HEK293 (cell line): ENCODE measurements at regions not wholly inside any gene's neighbourhood (a gene's known extent, or its start where the extent isn't known, plus 50 kb on each side); places are given as distances from the start of the nearest gene placed in this dataset.

Experiments used
- CTCF ChIA-PET: fragments of 350-600 bp; formaldehyde crosslinking; extraction: SDS; loops from one replicate; lab custom pipeline; 2021; ENCODE audit warnings: antibody characterized with exemption; lab: Yijun Ruan, JAX
- POLR2A ChIA-PET: fragments of 300-600 bp; formaldehyde crosslinking; extraction: SDS; loops from one replicate; lab custom pipeline; 2020; ENCODE audit warnings: antibody characterized with exemption, inconsistent platforms; lab: Yijun Ruan, JAX
- H3K27ac ChIP-seq: fragments of 200-500 bp; sonication (Bioruptor generic); 2 replicates; pipeline ENCODE4 v1.5.1; 2014; ENCODE audit warnings: low read depth, low read length, control low read depth, inconsistent platforms; ENCODE audit errors: extremely low read depth
- H3K36me3 ChIP-seq, 2 experiments: fragments of 200-500 bp in 1 of 2; sonication (Bioruptor generic) in 1 of 2; 1 replicate in 1 of 2; 2 replicates in 1 of 2; pipeline ENCODE4 v1.5.1; 2014 to 2017; ENCODE audit warnings: inconsistent platforms in 2 of 2, low read length in 2 of 2; ENCODE audit not compliant: control insufficient read depth in 2 of 2, insufficient read depth in 1 of 2
- H3K4me1 ChIP-seq: fragments of 200-500 bp; sonication (Bioruptor generic); 2 replicates; pipeline ENCODE4 v1.5.1; 2014; ENCODE audit warnings: mild to moderate bottlenecking, low read length, inconsistent platforms; ENCODE audit not compliant: control insufficient read depth, insufficient read depth
- H3K4me3 ChIP-seq: 2 replicates; pipeline ENCODE4 v1.5.1; 2011; ENCODE audit warnings: low read depth, mild to moderate bottlenecking, control low read depth, low read length, moderate library complexity
- H3K9me3 ChIP-seq: fragments of 200-500 bp; sonication (Bioruptor generic); 2 replicates; pipeline ENCODE4 v1.5.1; 2014; ENCODE audit warnings: low read depth, low read length, inconsistent platforms; ENCODE audit not compliant: control insufficient read depth, insufficient read depth
- FEZF1 ChIP-seq: fragments of 450-650 bp; formaldehyde crosslinking; IDR thresholded peaks from 2 replicates; pipeline ENCODE4 v1.5.1; 2016; ENCODE audit warnings: missing biosample characterization, missing genetic modification characterization
- GLI4 ChIP-seq: fragments of 450-650 bp; formaldehyde crosslinking; IDR thresholded peaks from 2 replicates; pipeline ENCODE4 v1.5.1; 2016; ENCODE audit warnings: missing biosample characterization, missing genetic modification characterization
- GLIS1 ChIP-seq: fragments of 450-650 bp; formaldehyde crosslinking; IDR thresholded peaks from 2 replicates; pipeline ENCODE4 v1.5.1; 2016; ENCODE audit warnings: missing biosample characterization, missing genetic modification characterization
- GLIS2 ChIP-seq: fragments of 450-650 bp; formaldehyde crosslinking; IDR thresholded peaks from 2 replicates; pipeline ENCODE4 v1.5.1; 2016; ENCODE audit warnings: missing biosample characterization, missing genetic modification characterization
- KLF1 ChIP-seq: fragments of 450-650 bp; formaldehyde crosslinking; IDR thresholded peaks from 2 replicates; pipeline ENCODE4 v1.5.1; 2016; ENCODE audit warnings: missing biosample characterization, missing genetic modification characterization
- MEIS1 ChIP-seq: sonication (generic); formaldehyde crosslinking; IDR thresholded peaks from 2 replicates; pipeline ENCODE4 v1.8.1; 2022; ENCODE audit warnings: missing genetic modification reagents, mild to moderate bottlenecking, borderline replicate concordance
- OSR2 ChIP-seq: fragments of 450-650 bp; formaldehyde crosslinking; IDR thresholded peaks from 2 replicates; pipeline ENCODE4 v1.5.1; 2016; ENCODE audit warnings: missing biosample characterization, missing genetic modification characterization
- PRDM1 ChIP-seq: fragments of 450-650 bp; formaldehyde crosslinking; IDR thresholded peaks from 2 replicates; pipeline ENCODE4; 2016; ENCODE audit warnings: missing biosample characterization, missing genetic modification characterization
- SCRT2 ChIP-seq: fragments of 450-650 bp; formaldehyde crosslinking; IDR thresholded peaks from 2 replicates; pipeline ENCODE4 v1.5.1; 2016; ENCODE audit warnings: missing biosample characterization, missing genetic modification characterization
- SP3 ChIP-seq: fragments of 450-650 bp; formaldehyde crosslinking; IDR thresholded peaks from 2 replicates; pipeline ENCODE4 v1.5.1; 2016; ENCODE audit warnings: missing biosample characterization, missing genetic modification characterization
- ZBTB1 ChIP-seq: fragments of 450-650 bp; formaldehyde crosslinking; IDR thresholded peaks from 2 replicates; pipeline ENCODE4 v1.5.1; 2016; ENCODE audit warnings: missing biosample characterization, missing genetic modification characterization
- ZBTB17 ChIP-seq: fragments of 450-650 bp; formaldehyde crosslinking; IDR thresholded peaks from 2 replicates; pipeline ENCODE4 v1.5.1; 2016; ENCODE audit warnings: missing biosample characterization, missing genetic modification characterization
- ZBTB48 ChIP-seq: fragments of 450-650 bp; formaldehyde crosslinking; IDR thresholded peaks from 2 replicates; pipeline ENCODE4 v1.5.1; 2016; ENCODE audit warnings: missing biosample characterization, missing genetic modification characterization
- ZFP3 ChIP-seq: fragments of 450-650 bp; formaldehyde crosslinking; IDR thresholded peaks from 2 replicates; pipeline ENCODE4 v1.5.1; 2016; ENCODE audit warnings: low read depth, missing biosample characterization, missing genetic modification characterization
- ZNF202 ChIP-seq: fragments of 450-650 bp; formaldehyde crosslinking; IDR thresholded peaks from 2 replicates; pipeline ENCODE4 v1.5.1; 2016; ENCODE audit warnings: missing biosample characterization, missing genetic modification characterization, borderline replicate concordance
- ZNF211 ChIP-seq: fragments of 450-650 bp; formaldehyde crosslinking; IDR thresholded peaks from 2 replicates; pipeline ENCODE4 v1.5.1; 2016; ENCODE audit warnings: low read depth, missing biosample characterization, missing genetic modification characterization
- ZNF221 ChIP-seq: fragments of 450-650 bp; formaldehyde crosslinking; IDR thresholded peaks from 2 replicates; pipeline ENCODE4 v1.5.1; 2017; ENCODE audit warnings: missing biosample characterization, missing genetic modification characterization, borderline replicate concordance
- ZNF394 ChIP-seq: fragments of 450-650 bp; formaldehyde crosslinking; IDR thresholded peaks from 2 replicates; pipeline ENCODE4 v1.5.1; 2016; ENCODE audit warnings: missing biosample characterization, missing genetic modification characterization, mild to moderate bottlenecking, moderate library complexity, borderline replicate concordance
- ZNF596 ChIP-seq: fragments of 450-650 bp; IDR thresholded peaks from 2 replicates; pipeline ENCODE4 v1.5.0; 2018; ENCODE audit warnings: missing biosample characterization, mild to moderate bottlenecking, missing genetic modification characterization, moderate library complexity
- ZNF660 ChIP-seq: fragments of 450-650 bp; IDR thresholded peaks from 2 replicates; pipeline ENCODE4 v1.5.1; 2018; ENCODE audit warnings: missing biosample characterization, mild to moderate bottlenecking, missing genetic modification characterization
- ZNF677 ChIP-seq: fragments of 450-650 bp; IDR thresholded peaks from 2 replicates; pipeline ENCODE4 v1.5.0; 2018; ENCODE audit warnings: missing biosample characterization, mild to moderate bottlenecking, missing genetic modification characterization, moderate library complexity
- ZNF791 ChIP-seq: fragments of 450-650 bp; formaldehyde crosslinking; IDR thresholded peaks from 2 replicates; pipeline ENCODE4 v1.5.1; 2016; ENCODE audit warnings: missing biosample characterization, missing genetic modification characterization
- TF ChIP-seq, protein P1 (sequence below): fragments of 450-650 bp; IDR thresholded peaks from 2 replicates; pipeline ENCODE4 v1.5.1; 2018; ENCODE audit warnings: missing biosample characterization, mild to moderate bottlenecking, missing genetic modification characterization
- TF ChIP-seq, protein P2 (sequence below): fragments of 450-650 bp; formaldehyde crosslinking; IDR thresholded peaks from 2 replicates; pipeline ENCODE4 v1.5.1; 2016; ENCODE audit warnings: missing biosample characterization, missing genetic modification characterization
- TF ChIP-seq, protein P3 (sequence below): fragments of 450-650 bp; formaldehyde crosslinking; IDR thresholded peaks from 2 replicates; pipeline ENCODE4 v1.5.1; 2016; ENCODE audit warnings: missing biosample characterization, missing genetic modification characterization

DNA sequence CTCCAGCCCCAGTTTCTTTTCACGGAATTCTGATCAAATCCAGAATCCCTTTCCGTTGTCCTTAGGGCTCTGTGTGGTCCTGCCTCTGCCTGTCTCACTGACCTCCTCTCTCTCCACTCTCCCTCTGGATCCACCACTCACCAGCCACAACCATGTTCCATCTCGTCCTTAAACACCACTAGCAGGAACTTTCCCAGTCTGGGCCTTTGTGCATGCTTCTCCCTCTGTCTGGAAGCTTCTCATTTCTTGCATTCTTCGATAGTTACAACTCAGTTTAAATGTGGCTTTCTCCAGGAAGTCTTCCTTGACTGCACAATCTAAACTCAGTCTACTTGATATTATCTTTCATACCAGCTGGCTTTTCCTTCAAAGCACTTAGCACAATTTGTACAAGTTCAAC, 117.7 kb upstream of the MSX2 start (continued):
- TF ChIP-seq, protein P1, sequence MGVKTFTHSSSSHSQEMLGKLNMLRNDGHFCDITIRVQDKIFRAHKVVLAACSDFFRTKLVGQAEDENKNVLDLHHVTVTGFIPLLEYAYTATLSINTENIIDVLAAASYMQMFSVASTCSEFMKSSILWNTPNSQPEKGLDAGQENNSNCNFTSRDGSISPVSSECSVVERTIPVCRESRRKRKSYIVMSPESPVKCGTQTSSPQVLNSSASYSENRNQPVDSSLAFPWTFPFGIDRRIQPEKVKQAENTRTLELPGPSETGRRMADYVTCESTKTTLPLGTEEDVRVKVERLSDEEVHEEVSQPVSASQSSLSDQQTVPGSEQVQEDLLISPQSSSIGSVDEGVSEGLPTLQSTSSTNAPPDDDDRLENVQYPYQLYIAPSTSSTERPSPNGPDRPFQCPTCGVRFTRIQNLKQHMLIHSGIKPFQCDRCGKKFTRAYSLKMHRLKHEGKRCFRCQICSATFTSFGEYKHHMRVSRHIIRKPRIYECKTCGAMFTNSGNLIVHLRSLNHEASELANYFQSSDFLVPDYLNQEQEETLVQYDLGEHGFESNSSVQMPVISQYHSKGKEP = no peak
- peak; percentile 44; the same call in 1 of the 2 replicates for TF ChIP-seq ZNF394 (tag by site-specific recombination)
- peak; percentile 42; the same call in 1 of the 2 replicates for TF ChIP-seq PRDM1 (tag by site-specific recombination)

DNA sequence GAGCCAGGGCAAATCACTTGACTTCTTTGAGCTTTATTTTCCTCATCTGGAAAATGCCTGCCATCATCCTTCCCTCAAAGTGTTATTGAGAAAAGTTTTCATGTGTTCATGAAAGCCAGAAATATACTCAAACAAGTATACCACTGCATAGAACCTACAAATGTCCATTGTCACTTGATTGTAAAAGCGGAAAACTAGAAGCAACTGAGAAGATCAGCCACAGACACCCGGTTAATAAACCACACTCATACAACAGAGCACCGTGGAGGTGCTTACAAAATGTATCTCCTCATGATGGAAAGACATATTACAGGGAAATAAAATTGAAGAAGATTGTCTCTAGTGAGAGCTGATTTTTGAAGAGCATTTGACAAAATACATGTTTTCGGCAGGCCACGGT, 117.2 kb upstream of the MSX2 start:
- Histone ChIP-seq H3K4me3 (no peak overlapping the region), H3K36me3 (no peaks in the 10 kb centered on the region), H3K9me3 (no peaks in the 10 kb centered on the region), H3K4me1 (peaks cover 8% of the 10 kb centered on the region)
- POLR2A ChIA-PET = no interaction called here
- TF ChIP-seq ZNF677 (peak; percentile 93), ZNF221 (tag by site-specific recombination) (no peak), SP3 (tag by site-specific recombination) (no peak), ZNF202 (tag by site-specific recombination) (no peak), ZFP3 (no peak), ZBTB1 (tag by site-specific recombination) (no peak), ZNF791 (tag by site-specific recombination) (no peak)
- TF ChIP-seq, protein P2, sequence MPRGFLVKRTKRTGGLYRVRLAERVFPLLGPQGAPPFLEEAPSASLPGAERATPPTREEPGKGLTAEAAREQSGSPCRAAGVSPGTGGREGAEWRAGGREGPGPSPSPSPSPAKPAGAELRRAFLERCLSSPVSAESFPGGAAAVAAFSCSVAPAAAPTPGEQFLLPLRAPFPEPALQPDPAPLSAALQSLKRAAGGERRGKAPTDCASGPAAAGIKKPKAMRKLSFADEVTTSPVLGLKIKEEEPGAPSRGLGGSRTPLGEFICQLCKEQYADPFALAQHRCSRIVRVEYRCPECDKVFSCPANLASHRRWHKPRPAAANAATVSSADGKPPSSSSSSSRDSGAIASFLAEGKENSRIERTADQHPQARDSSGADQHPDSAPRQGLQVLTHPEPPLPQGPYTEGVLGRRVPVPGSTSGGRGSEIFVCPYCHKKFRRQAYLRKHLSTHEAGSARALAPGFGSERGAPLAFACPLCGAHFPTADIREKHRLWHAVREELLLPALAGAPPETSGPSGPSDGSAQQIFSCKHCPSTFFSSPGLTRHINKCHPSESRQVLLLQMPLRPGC (tag by site-specific recombination) = no peak
- TF ChIP-seq, all 188 proteins: peak for 1
- CTCF ChIA-PET = no interaction called here
- H3K27ac ChIP-seq = no peak overlapping the region

DNA sequence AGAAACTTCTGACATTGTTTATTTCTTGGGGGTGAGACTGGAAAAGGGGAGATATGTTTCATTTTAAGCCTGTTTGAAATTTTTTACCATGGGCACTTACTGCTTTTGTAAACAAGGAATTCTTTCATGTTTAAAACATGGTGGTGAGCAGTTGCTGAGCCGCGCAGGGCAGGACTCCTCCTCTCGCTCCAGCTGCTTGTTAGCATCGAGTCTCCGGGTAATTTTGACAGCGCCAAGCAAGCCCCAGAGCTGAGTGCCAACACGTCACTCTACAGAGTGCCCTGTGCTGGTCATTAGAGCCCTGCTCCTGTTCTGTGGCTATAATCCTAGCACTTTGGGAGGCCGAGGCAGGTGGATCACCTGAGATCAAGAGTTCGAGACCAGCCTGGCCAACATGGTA, 116.5 kb upstream of the MSX2 start:
- POLR2A ChIA-PET = no interaction called here
- Histone ChIP-seq H3K4me1 (peaks cover 8% of the 10 kb centered on the region), H3K9me3 (no peaks in the 10 kb centered on the region), H3K27ac (no peak overlapping the region), H3K36me3 (no peaks in the 10 kb centered on the region), H3K4me3 (no peak overlapping the region)
- CTCF ChIA-PET = no interaction called here
- TF ChIP-seq ZNF211 (tag by site-specific recombination) (no peak), ZNF596 (no peak), SP3 (tag by site-specific recombination) (no peak), GLI4 (tag by site-specific recombination) (no peak), ZBTB48 (tag by site-specific recombination) (no peak)

DNA sequence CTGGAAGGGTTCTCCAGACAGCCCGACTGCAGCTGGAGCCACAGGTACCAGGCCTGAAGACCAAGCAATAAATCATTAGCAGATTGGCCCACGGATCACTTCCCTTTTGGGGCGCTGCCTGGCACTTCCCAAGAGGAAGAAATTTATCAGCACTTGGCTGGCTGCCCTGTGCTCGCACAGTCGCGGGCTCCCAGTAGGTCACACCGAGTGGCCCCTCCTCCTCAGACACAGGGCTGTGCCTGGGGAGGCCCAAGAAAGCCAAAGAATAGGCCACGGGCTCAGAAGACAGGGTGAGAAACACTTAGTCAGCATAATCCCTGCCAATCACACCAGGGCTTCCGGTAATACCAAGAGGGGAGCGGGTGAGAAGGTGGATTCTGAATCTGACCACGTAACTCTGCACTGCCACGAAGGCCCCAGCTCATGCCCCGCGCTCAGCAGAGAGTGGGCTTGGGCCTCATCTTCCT, 115.7 kb upstream of the MSX2 start:
- Histone ChIP-seq H3K4me3 (no peak overlapping the region), H3K4me1 (peaks cover 8% of the 10 kb centered on the region), H3K27ac (no peak overlapping the region), H3K36me3 (no peaks in the 10 kb centered on the region), H3K9me3 (no peaks in the 10 kb centered on the region)
- POLR2A ChIA-PET = no interaction called here
- CTCF ChIA-PET = no interaction called here
- TF ChIP-seq ZBTB17 (tag by site-specific recombination) = peak; percentile 55; the same call in 1 of the 2 replicates
- TF ChIP-seq, protein P3, sequence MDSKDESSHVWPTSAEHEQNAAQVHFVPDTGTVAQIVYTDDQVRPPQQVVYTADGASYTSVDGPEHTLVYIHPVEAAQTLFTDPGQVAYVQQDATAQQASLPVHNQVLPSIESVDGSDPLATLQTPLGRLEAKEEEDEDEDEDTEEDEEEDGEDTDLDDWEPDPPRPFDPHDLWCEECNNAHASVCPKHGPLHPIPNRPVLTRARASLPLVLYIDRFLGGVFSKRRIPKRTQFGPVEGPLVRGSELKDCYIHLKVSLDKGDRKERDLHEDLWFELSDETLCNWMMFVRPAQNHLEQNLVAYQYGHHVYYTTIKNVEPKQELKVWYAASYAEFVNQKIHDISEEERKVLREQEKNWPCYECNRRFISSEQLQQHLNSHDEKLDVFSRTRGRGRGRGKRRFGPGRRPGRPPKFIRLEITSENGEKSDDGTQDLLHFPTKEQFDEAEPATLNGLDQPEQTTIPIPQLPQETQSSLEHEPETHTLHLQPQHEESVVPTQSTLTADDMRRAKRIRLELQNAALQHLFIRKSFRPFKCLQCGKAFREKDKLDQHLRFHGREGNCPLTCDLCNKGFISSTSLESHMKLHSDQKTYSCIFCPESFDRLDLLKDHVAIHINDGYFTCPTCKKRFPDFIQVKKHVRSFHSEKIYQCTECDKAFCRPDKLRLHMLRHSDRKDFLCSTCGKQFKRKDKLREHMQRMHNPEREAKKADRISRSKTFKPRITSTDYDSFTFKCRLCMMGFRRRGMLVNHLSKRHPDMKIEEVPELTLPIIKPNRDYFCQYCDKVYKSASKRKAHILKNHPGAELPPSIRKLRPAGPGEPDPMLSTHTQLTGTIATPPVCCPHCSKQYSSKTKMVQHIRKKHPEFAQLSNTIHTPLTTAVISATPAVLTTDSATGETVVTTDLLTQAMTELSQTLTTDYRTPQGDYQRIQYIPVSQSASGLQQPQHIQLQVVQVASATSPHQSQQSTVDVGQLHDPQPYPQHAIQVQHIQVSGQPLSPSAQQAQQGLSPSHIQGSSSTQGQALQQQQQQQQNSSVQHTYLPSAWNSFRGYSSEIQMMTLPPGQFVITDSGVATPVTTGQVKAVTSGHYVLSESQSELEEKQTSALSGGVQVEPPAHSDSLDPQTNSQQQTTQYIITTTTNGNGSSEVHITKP (tag by site-specific recombination) = peak; percentile 61; the same call in 1 of the 2 replicates
- 0 out of 2 replicates have a peak, but pooled peaks have one; percentile 46 for TF ChIP-seq OSR2 (tag by site-specific recombination)
- TF ChIP-seq MEIS1 (CRISPR knock-in tag) = no peak
- TF ChIP-seq SCRT2 (tag by site-specific recombination) = peak; percentile 95
- peak; percentile 24; the same call in 1 of the 2 replicates for TF ChIP-seq FEZF1 (tag by site-specific recombination)
- TF ChIP-seq KLF1 (tag by site-specific recombination) = 0 out of 2 replicates have a peak, but pooled peaks have one; percentile 35
- peak; percentile 70 for TF ChIP-seq GLIS1 (tag by site-specific recombination)
- 0 out of 2 replicates have a peak, but pooled peaks have one; percentile 24 for TF ChIP-seq GLIS2 (tag by site-specific recombination)
- 0 out of 2 replicates have a peak, but pooled peaks have one; percentile 40 for TF ChIP-seq ZNF660 (tag by site-specific recombination)
